ENCODE measurements at regions not wholly inside any gene's neighbourhood (a gene's known extent, or its start where the extent isn't known, plus 50 kb on each side); places are given as distances from the start of the nearest gene placed in this dataset.

GRCh38 chr2:226560325-226560724 is 239.3 kb downstream of the IRS1 start:
- Histone ChIP-seq H3K4me1 (ENCODE audit: control insufficient read depth in 5 of 5, insufficient read depth in 5 of 5, low read length in 5 of 5) (peaks cover 0 to 2% (median 0%) of the 10 kb centered on the region in 5 donors), H3K27me3 (ENCODE audit: control insufficient read depth in 3 of 3, insufficient read depth in 3 of 3, low read length in 2 of 3) (no peaks in the 10 kb centered on the region), H3K27ac (ENCODE audit: low read depth in 1 of 2, low read length in 1 of 2) (no peak overlapping the region), H3K9me3 (ENCODE audit: control insufficient read depth in 4 of 4, insufficient read depth in 3 of 4, low read length in 3 of 4) (no peaks in the 10 kb centered on the region), H3K4me3 (no peak overlapping the region), H3K36me3 (ENCODE audit: control insufficient read depth in 4 of 4, insufficient read depth in 4 of 4, low read length in 4 of 4) (no peaks in the 10 kb centered on the region), H3K9ac (ENCODE audit: insufficient read depth in 1 of 2, low read length in 2 of 2) (no peak overlapping the region)
- no peak for ATAC-seq (ENCODE audit: insufficient read depth, low FRiP score)
- no peak for DNase-seq
- TF ChIP-seq CTCF (IDR thresholded peaks at IDR 0.05; ENCODE audit: control extremely low read depth, extremely low read depth): no peak
- 81 to 86% methylated on average over 2 of the region's 2 CpGs for WGBS, 2 donors

- Histone ChIP-seq H3K9ac (ENCODE audit: insufficient read depth in 1 of 2, low read length in 2 of 2) (no peak overlapping the region), H3K36me3 (ENCODE audit: control insufficient read depth in 4 of 4, insufficient read depth in 4 of 4, low read length in 4 of 4) (no peaks in the 10 kb centered on the region), H3K4me1 (ENCODE audit: control insufficient read depth in 5 of 5, insufficient read depth in 5 of 5, low read length in 5 of 5) (peaks cover 0 to 6% (median 0%) of the 10 kb centered on the region in 5 donors), H3K27me3 (ENCODE audit: control insufficient read depth in 3 of 3, insufficient read depth in 3 of 3, low read length in 2 of 3) (no peaks in the 10 kb centered on the region), H3K27ac (ENCODE audit: low read depth in 1 of 2, low read length in 1 of 2) (no peak overlapping the region), H3K4me3 (no peak overlapping the region), H3K9me3 (ENCODE audit: control insufficient read depth in 4 of 4, insufficient read depth in 3 of 4, low read length in 3 of 4) (no peaks in the 10 kb centered on the region)
- 80 to 88% methylated on average over 2 of the region's 2 CpGs for WGBS, 2 donors
- no peak for DNase-seq
- TF ChIP-seq CTCF (IDR thresholded peaks at IDR 0.05; ENCODE audit: control extremely low read depth, extremely low read depth): no peak
- ATAC-seq (ENCODE audit: insufficient read depth, low FRiP score): no peak
These were observed 240.1 kb downstream of the IRS1 start for GRCh38 chr2:226559536-226559935.

DNA sequence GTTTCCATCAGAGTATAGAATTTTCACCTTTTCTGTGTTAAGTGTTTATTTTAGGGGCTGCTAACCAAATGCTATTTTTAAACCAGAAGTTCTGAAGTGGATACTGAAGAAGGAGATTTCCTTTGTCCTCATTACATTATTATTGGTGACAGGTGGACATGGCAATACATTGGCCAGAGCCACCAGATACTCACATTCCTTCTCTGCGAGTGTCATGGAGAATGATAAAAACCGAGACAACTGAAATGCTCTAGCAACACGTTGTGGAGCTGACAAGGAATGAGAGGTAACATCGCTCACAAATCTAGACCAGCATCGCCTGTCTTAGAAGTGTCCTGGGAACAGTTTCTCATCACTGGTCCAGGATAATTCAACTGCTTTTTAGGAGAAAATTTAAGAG is 241.2 kb downstream of the IRS1 start:
- no peak for TF ChIP-seq CTCF (IDR thresholded peaks at IDR 0.05; ENCODE audit: control extremely low read depth, extremely low read depth)
- WGBS, 2 donors: 81% methylated on average over 5 of the region's 5 CpGs
- H3K36me3 ChIP-seq (ENCODE audit: control insufficient read depth in 4 of 4, insufficient read depth in 4 of 4, low read length in 4 of 4): no peaks in the 10 kb centered on the region
- no peaks in the 10 kb centered on the region for H3K27me3 ChIP-seq (ENCODE audit: control insufficient read depth in 3 of 3, insufficient read depth in 3 of 3, low read length in 2 of 3)
- H3K4me1 ChIP-seq (ENCODE audit: control insufficient read depth in 5 of 5, insufficient read depth in 5 of 5, low read length in 5 of 5): peaks cover 0 to 6% (median 0%) of the 10 kb centered on the region in 5 donors
- no peak overlapping the region for H3K9ac ChIP-seq (ENCODE audit: insufficient read depth in 1 of 2, low read length in 2 of 2)
- DNase-seq (no peak), ATAC-seq (ENCODE audit: insufficient read depth, low FRiP score) (no peak)
- H3K9me3 ChIP-seq (ENCODE audit: control insufficient read depth in 4 of 4, insufficient read depth in 3 of 4, low read length in 3 of 4): no peaks in the 10 kb centered on the region
- H3K27ac ChIP-seq (ENCODE audit: low read depth in 1 of 2, low read length in 1 of 2): no peak overlapping the region
- no peak overlapping the region for H3K4me3 ChIP-seq

- no peak overlapping the region for H3K27ac ChIP-seq (ENCODE audit: low read depth in 1 of 2, low read length in 1 of 2)
- no peaks in the 10 kb centered on the region for H3K27me3 ChIP-seq (ENCODE audit: control insufficient read depth in 3 of 3, insufficient read depth in 3 of 3, low read length in 2 of 3)
- H3K4me1 ChIP-seq (ENCODE audit: control insufficient read depth in 5 of 5, insufficient read depth in 5 of 5, low read length in 5 of 5): peaks cover 0 to 13% (median 0%) of the 10 kb centered on the region in 5 donors
- H3K36me3 ChIP-seq (ENCODE audit: control insufficient read depth in 4 of 4, insufficient read depth in 4 of 4, low read length in 4 of 4): no peaks in the 10 kb centered on the region
- 79 to 83% methylated on average over 4 of the region's 4 CpGs for WGBS, 2 donors
- no peak for ATAC-seq (ENCODE audit: insufficient read depth, low FRiP score)
- no peak for TF ChIP-seq CTCF (IDR thresholded peaks at IDR 0.05; ENCODE audit: control extremely low read depth, extremely low read depth)
- no peak for DNase-seq
- no peak overlapping the region for H3K4me3 ChIP-seq
- H3K9ac ChIP-seq (ENCODE audit: insufficient read depth in 1 of 2, low read length in 2 of 2): no peak overlapping the region
- no peaks in the 10 kb centered on the region for H3K9me3 ChIP-seq (ENCODE audit: control insufficient read depth in 4 of 4, insufficient read depth in 3 of 4, low read length in 3 of 4)
These were observed 243.6 kb downstream of the IRS1 start for GRCh38 chr2:226556050-226556449.

Data from lung (tissue), 11 donors.